GM18502 (cell line): ENCODE measurements at regions not wholly inside any gene's neighbourhood (a gene's known extent, or its start where the extent isn't known, plus 50 kb on each side); places are given as distances from the start of the nearest gene placed in this dataset.
"Not testable (repeated sequence)": the region's sequence is repeated elsewhere in the genome, so short reads cannot be mapped to it uniquely, and the experiment has no call there.

Experiments used
- ATAC-seq: cut with Tn5 transposase; IDR thresholded peaks from one replicate; pipeline ENCODE4 v1.9.1; 2021; ENCODE audit warnings: mild to moderate bottlenecking; ENCODE audit not compliant: unreplicated experiment, poor library complexity

- no peak for ATAC-seq
These were observed 2366.3 kb downstream of the PCDH7 start for GRCh38 chr4:33086331-33086925.

DNA sequence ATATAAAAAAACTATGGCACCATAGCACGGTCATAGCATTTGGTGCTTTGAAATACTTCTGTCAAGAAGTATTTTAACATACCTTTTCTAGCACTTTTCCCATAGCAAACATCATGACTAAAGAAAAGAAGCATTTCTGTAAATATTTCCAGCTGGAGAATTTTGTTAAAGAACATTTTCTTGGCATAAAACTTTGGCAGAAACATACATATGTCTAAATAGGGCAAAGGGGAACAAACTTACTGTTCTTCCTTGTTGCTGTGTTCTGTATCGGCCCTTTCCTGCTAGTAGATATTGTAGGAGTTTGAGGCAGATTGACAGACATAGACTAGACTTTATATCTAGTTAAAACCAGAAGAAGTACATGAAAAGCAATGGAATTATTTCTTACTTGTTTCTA is 2368.5 kb downstream of the PCDH7 start:
- ATAC-seq = no peak

- no peak for ATAC-seq
These were observed 2370.7 kb downstream of the PCDH7 start for GRCh38 chr4:33090910-33091309.

GRCh38 chr4:33091961-33092360 is 2371.8 kb downstream of the PCDH7 start:
- ATAC-seq = no peak

- peak; percentile 66 for ATAC-seq
These were observed 2384.1 kb downstream of the PCDH7 start for GRCh38 chr4:33104273-33104672.

DNA sequence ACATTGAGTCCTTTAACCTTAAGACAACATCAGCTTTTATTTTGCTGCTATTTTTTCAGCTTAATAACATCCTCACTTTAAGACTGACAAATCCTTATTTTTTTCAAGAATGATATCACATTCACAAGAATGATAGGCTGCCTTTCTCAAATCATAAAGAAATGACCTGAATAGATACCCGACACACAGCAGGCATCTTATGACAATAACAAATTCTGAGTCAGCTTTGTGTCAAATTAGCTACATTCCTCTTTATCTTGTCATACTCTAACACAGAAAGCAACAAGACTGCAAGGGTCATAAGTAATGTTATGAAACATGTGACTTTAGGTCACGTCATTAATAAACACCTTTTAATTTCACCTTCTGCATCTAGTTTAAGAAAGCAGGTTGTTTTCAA is 2387.6 kb downstream of the PCDH7 start:
- no peak for ATAC-seq

DNA sequence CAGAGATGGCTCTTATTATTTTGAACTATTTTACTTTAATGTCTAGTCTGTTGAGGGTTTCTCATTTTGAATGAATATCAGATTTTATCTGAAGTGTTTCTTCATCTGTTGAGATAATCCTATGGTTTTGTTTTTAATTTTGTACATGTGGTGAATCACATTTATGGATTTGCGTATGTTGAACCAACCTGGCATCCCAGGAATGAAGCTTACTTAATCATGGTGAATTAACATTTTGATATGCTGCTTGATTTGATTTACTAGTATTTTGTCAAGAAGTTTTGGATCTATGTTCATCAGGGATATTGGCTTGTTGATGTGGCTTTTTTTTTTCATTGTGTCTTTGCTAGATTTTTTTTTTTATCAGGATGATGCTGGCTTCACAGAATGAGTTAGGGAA is 2390.9 kb downstream of the PCDH7 start:
- ATAC-seq = no peak

GRCh38 chr4:33116871-33117270 is 2396.7 kb downstream of the PCDH7 start:
- ATAC-seq = no peak

GRCh38 chr4:33126002-33126401 is 2405.8 kb downstream of the PCDH7 start:
- no peak for ATAC-seq

GRCh38 chr4:33130662-33131061 is 2410.5 kb downstream of the PCDH7 start:
- not testable (repeated sequence) for ATAC-seq

- no peak for ATAC-seq
These were observed 2413.6 kb downstream of the PCDH7 start for GRCh38 chr4:33133723-33134122.

DNA sequence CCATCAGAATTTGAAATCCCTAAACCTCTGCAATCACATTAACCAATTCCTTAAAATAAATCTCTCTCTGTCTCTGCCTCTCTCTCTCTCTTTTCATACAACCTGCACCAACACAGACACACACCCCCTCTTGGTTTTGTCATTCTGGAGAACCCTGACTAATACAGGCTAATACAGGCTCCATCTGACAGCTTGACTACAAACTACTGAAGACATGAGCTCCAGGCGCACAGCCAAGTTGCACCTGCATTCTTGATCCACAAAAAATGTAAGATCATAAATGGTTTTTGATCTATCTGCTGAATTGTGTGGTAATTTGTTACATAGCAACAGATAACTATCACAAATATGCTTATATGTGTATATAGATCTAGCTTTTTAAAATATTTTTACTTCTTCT is 2414.2 kb downstream of the PCDH7 start:
- ATAC-seq = no peak

DNA sequence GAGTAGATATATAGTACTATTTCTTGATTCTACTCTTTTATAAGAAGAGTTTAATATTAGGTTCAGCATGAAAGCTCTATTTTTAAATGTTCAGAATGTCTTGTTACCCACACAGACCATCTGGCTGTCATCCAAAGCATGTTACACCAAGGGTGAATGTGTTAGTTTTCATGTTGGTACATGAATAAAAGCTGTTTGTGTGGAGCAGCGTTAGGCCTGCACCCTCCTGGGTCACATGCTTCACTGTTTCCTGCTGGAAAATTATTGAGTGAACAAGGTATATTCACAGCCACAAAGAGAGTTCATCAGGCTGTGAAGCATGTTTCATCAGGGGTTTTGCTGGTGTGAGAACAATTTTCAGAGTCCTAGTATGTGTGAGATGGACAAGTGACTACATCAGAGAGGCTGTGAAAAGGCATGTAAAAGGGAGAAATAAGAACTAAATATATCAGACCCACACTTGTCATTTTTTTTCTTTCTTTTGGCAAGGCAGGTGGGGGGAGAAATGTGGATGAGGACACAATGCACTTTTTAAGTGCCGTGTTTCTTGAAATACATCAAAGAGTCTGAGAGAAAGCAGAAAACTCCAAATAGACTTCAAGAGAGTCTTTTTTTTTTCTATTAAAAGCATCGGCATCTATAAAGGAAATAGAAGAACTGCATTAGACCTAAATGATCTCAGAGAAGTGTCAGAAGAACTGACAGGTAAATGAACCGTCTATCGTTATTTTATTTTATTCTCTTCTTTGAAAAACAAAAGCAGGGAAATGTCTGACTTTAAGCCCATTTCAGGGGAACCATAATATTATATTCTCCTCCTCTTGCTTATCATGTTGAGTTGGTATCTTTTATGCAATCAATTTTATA is 2429.7 kb downstream of the PCDH7 start:
- ATAC-seq = no peak

GRCh38 chr4:33150525-33150910 is 2430.3 kb downstream of the PCDH7 start:
- ATAC-seq = no peak

- no peak for ATAC-seq
These were observed 2440.0 kb downstream of the PCDH7 start for GRCh38 chr4:33160126-33160525.

- no peak for ATAC-seq
These were observed 2441.0 kb downstream of the PCDH7 start for GRCh38 chr4:33161202-33161601.

DNA sequence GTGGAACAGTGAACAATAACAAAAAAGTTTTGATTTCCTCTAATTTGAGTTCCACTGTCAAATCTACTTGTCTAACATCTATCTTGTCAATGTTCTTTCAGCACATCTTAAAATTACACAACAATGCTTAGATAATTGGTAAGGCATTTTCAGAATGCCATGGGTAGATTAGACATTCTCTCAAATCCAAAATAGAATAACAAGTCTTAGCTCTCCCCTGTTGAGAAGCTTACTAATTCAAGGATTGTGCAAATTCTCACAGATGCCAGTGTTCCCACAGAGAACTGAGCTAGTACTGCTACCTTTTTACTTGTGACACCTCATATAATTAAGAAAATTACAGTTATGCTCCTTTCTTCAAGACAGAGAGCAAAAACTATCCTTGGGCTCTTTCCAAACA is 2442.0 kb downstream of the PCDH7 start:
- ATAC-seq = no peak

DNA sequence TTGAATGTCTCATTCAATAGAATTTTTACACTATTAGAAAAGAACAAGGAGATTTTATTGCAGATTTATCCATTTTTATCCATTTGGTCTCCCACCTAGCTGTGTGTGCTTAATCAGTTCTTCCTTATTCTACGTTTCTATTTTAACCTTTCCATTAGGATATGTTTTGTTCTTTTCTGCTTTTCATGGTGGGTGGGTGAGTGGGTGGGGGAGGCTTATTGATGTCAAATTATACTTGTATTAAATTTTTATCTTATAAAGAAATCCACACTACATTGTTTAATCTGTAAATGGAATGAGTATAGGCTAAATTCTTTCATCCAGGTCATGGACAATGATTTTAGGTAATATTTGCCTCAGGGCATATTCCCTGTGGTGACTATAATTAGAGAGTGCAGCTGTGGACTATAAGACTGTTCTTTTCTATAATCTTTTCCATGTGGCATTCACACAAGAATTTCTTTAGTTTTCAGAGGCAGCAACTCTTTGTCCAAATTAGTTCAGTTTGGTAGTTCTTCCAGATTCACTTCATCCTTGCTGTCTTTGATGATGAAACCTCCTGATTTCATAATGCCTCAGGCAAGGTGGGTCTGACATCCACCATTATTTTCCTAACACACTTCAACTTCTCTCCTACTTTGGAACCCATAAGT is 2451.8 kb downstream of the PCDH7 start:
- ATAC-seq = no peak

DNA sequence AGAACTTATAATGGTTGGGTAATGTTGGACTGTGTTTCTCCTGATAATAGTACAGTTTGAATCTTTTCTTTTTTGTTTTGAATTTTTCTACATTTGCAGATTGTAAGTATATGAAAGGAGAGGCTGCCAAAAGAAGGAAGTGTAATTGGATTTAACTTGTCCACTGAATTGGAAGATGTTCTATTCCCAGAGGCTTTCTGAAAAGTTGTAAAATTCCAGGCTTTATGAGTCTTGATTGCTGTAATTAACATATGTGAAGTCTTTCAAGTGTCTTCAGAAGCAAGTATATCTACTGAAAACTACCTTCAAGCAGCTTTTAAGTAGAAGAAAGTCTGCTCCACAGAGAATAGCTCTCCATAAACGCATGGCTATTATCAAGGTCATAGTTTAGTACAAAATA is 2456.4 kb downstream of the PCDH7 start:
- no peak for ATAC-seq

- ATAC-seq = peak; percentile 85
These were observed 2464.6 kb downstream of the PCDH7 start for GRCh38 chr4:33184657-33185290.

- ATAC-seq = peak; percentile 57
These were observed 2466.9 kb downstream of the PCDH7 start for GRCh38 chr4:33187035-33187434.
